ENCODE measurements at regions not wholly inside any gene's neighbourhood (a gene's known extent, or its start where the extent isn't known, plus 50 kb on each side); places are given as distances from the start of the nearest gene placed in this dataset.

GRCh38 chr3:76700323-76700722, 339.6 kb upstream of the ROBO2 start:
- TF ChIP-seq CTCF (IDR thresholded peaks at IDR 0.05) (no peak), POLR2A (IDR thresholded peaks at IDR 0.05) (no peak)
- no peaks in the 10 kb centered on the region for H3K4me1 ChIP-seq
- H3K9me3 ChIP-seq, result no peaks in the 10 kb centered on the region
- DNase-seq, result no peak
- H3K4me3 ChIP-seq, result no peak overlapping the region
- H3K27ac ChIP-seq, result no peak overlapping the region
- no peaks in the 10 kb centered on the region for H3K27me3 ChIP-seq
- no peaks in the 10 kb centered on the region for H3K36me3 ChIP-seq

GRCh38 chr3:76702676-76703075, 337.2 kb upstream of the ROBO2 start:
- TF ChIP-seq CTCF (IDR thresholded peaks at IDR 0.05) (no peak), POLR2A (IDR thresholded peaks at IDR 0.05) (no peak)
- H3K36me3 ChIP-seq, result no peaks in the 10 kb centered on the region
- H3K27me3 ChIP-seq, result no peaks in the 10 kb centered on the region
- no peak overlapping the region for H3K4me3 ChIP-seq
- H3K9me3 ChIP-seq, result no peaks in the 10 kb centered on the region
- no peaks in the 10 kb centered on the region for H3K4me1 ChIP-seq
- H3K27ac ChIP-seq, result no peak overlapping the region
- no peak for DNase-seq

GRCh38 chr3:76715426-76715825, 324.5 kb upstream of the ROBO2 start:
- Histone ChIP-seq H3K36me3 (no peaks in the 10 kb centered on the region), H3K27ac (no peak overlapping the region), H3K4me3 (no peak overlapping the region), H3K27me3 (no peaks in the 10 kb centered on the region), H3K9me3 (no peaks in the 10 kb centered on the region), H3K4me1 (no peaks in the 10 kb centered on the region)
- no peak for TF ChIP-seq CTCF (IDR thresholded peaks at IDR 0.05)
- no peak for TF ChIP-seq POLR2A (IDR thresholded peaks at IDR 0.05)
- no peak for DNase-seq

- H3K27ac ChIP-seq, result no peak overlapping the region
- no peak for DNase-seq
- no peaks in the 10 kb centered on the region for H3K36me3 ChIP-seq
- TF ChIP-seq CTCF (IDR thresholded peaks at IDR 0.05) (no peak), POLR2A (IDR thresholded peaks at IDR 0.05) (no peak)
- no peak overlapping the region for H3K4me3 ChIP-seq
- no peaks in the 10 kb centered on the region for H3K9me3 ChIP-seq
- no peaks in the 10 kb centered on the region for H3K27me3 ChIP-seq
- H3K4me1 ChIP-seq, result no peaks in the 10 kb centered on the region
These were observed 316.5 kb upstream of the ROBO2 start for GRCh38 chr3:76723366-76723765.

GRCh38 chr3:76724075-76724474, 315.8 kb upstream of the ROBO2 start:
- DNase-seq, result no peak
- Histone ChIP-seq H3K4me1 (no peaks in the 10 kb centered on the region), H3K9me3 (no peaks in the 10 kb centered on the region), H3K27me3 (no peaks in the 10 kb centered on the region), H3K36me3 (no peaks in the 10 kb centered on the region), H3K27ac (no peak overlapping the region), H3K4me3 (no peak overlapping the region)
- no peak for TF ChIP-seq POLR2A (IDR thresholded peaks at IDR 0.05)
- no peak for TF ChIP-seq CTCF (IDR thresholded peaks at IDR 0.05)

GRCh38 chr3:76724706-76725105, 315.2 kb upstream of the ROBO2 start:
- Histone ChIP-seq H3K4me1 (no peaks in the 10 kb centered on the region), H3K4me3 (no peak overlapping the region), H3K27me3 (no peaks in the 10 kb centered on the region), H3K36me3 (no peaks in the 10 kb centered on the region), H3K9me3 (no peaks in the 10 kb centered on the region), H3K27ac (no peak overlapping the region)
- TF ChIP-seq POLR2A (IDR thresholded peaks at IDR 0.05) (no peak), CTCF (IDR thresholded peaks at IDR 0.05) (no peak)
- no peak for DNase-seq

Data from Peyer's patch (tissue), 4 donors.